ENCODE measurements at regions not wholly inside any gene's neighbourhood (a gene's known extent, or its start where the extent isn't known, plus 50 kb on each side); places are given as distances from the start of the nearest gene placed in this dataset.
"Not testable (repeated sequence)": the region's sequence is repeated elsewhere in the genome, so short reads cannot be mapped to it uniquely, and the experiment has no call there.

- no peak for DNase-seq (ENCODE audit: extremely low spot score, insufficient read length, low read depth)
- no peak for FAIRE-seq
These were observed 82.8 kb upstream of the ATP1A1 start for GRCh38 chr1:116290085-116290705.

GRCh38 chr1:116291024-116291423 lies 82.0 kb upstream of the ATP1A1 start:
- DNase-seq (ENCODE audit: extremely low spot score, insufficient read length, low read depth), result no peak
- no peak for FAIRE-seq

- no peak for DNase-seq (ENCODE audit: extremely low spot score, insufficient read length, low read depth)
- FAIRE-seq, result no peak
These were observed 79.9 kb upstream of the ATP1A1 start for GRCh38 chr1:116292929-116293725.

GRCh38 chr1:116297495-116298212 lies 75.4 kb upstream of the ATP1A1 start:
- FAIRE-seq, result no peak

GRCh38 chr1:116298213-116298579 lies 74.8 kb upstream of the ATP1A1 start:
- DNase-seq (ENCODE audit: extremely low spot score, insufficient read length, low read depth); FAIRE-seq: not testable (repeated sequence)

More at GRCh38 chr1:116297495-116298212, 75.4 kb upstream of the ATP1A1 start:
- DNase-seq (ENCODE audit: extremely low spot score, insufficient read length, low read depth), result no peak

GRCh38 chr1:116298746-116299145 lies 74.3 kb upstream of the ATP1A1 start:
- DNase-seq (ENCODE audit: extremely low spot score, insufficient read length, low read depth) (no peak), FAIRE-seq (no peak)

GRCh38 chr1:116299248-116299647 lies 73.8 kb upstream of the ATP1A1 start:
- FAIRE-seq (no peak), DNase-seq (ENCODE audit: extremely low spot score, insufficient read length, low read depth) (no peak)

GRCh38 chr1:116302281-116302680 lies 70.8 kb upstream of the ATP1A1 start:
- FAIRE-seq (no peak), DNase-seq (ENCODE audit: extremely low spot score, insufficient read length, low read depth) (no peak)

GRCh38 chr1:116306102-116306501 lies 66.9 kb upstream of the ATP1A1 start:
- DNase-seq (ENCODE audit: extremely low spot score, insufficient read length, low read depth), result no peak
- no peak for FAIRE-seq

- DNase-seq (ENCODE audit: extremely low spot score, insufficient read length, low read depth) (no peak), FAIRE-seq (no peak)
These were observed 66.1 kb upstream of the ATP1A1 start for GRCh38 chr1:116306840-116307442.

- no peak for FAIRE-seq
- no peak for DNase-seq (ENCODE audit: extremely low spot score, insufficient read length, low read depth)
These were observed 64.8 kb upstream of the ATP1A1 start for GRCh38 chr1:116308276-116308675.

GRCh38 chr1:116309090-116309870 lies 63.8 kb upstream of the ATP1A1 start:
- DNase-seq (ENCODE audit: extremely low spot score, insufficient read length, low read depth), result no peak
- no peak for FAIRE-seq

- no peak for FAIRE-seq
These were observed 62.9 kb upstream of the ATP1A1 start for GRCh38 chr1:116310180-116310579.

GRCh38 chr1:116311193-116311592 lies 61.9 kb upstream of the ATP1A1 start:
- no peak for FAIRE-seq
- DNase-seq (ENCODE audit: extremely low spot score, insufficient read length, low read depth), result no peak

More at GRCh38 chr1:116310180-116310579, 62.9 kb upstream of the ATP1A1 start:
- no peak for DNase-seq (ENCODE audit: extremely low spot score, insufficient read length, low read depth)

- DNase-seq (ENCODE audit: extremely low spot score, insufficient read length, low read depth), result no peak
- FAIRE-seq, result no peak
These were observed 61.0 kb upstream of the ATP1A1 start for GRCh38 chr1:116311756-116312680.

- FAIRE-seq (no peak), DNase-seq (ENCODE audit: extremely low spot score, insufficient read length, low read depth) (no peak)
These were observed 60.4 kb upstream of the ATP1A1 start for GRCh38 chr1:116312681-116313069.

GRCh38 chr1:116313776-116314175 lies 59.3 kb upstream of the ATP1A1 start:
- DNase-seq (ENCODE audit: extremely low spot score, insufficient read length, low read depth) (no peak), FAIRE-seq (no peak)

- no peak for DNase-seq (ENCODE audit: extremely low spot score, insufficient read length, low read depth)
- FAIRE-seq, result no peak
These were observed 58.6 kb upstream of the ATP1A1 start for GRCh38 chr1:116314305-116314919.
